Activated CD8-positive, alpha-beta T cell treated with anti-CD3 and anti-CD28 coated beads for 36 hours (primary cell): ENCODE measurements at regions not wholly inside any gene's neighbourhood (a gene's known extent, or its start where the extent isn't known, plus 50 kb on each side); places are given as distances from the start of the nearest gene placed in this dataset.

Experiments
- ATAC-seq: fragments of 200-7000 bp; cut with Tn5 transposase; one replicate; pipeline ENCODE4 v1.10.0; 2021; ENCODE audit warnings: mild to moderate bottlenecking, moderate library complexity
- CTCF ChIA-PET: fragments of 350-600 bp; sonication (Branson Sonifier 250); formaldehyde crosslinking; loops from one replicate; lab custom pipeline; 2021; ENCODE audit warnings: antibody characterized with exemption; lab: Charles Lee
- POLR2A ChIA-PET: fragments of 350-600 bp; sonication (Branson Sonifier 250); formaldehyde crosslinking; loops from one replicate; lab custom pipeline; 2021; ENCODE audit warnings: antibody characterized with exemption; lab: Charles Lee
- DNase-seq: peaks from one replicate; pipeline ENCODE4 v3.0.0-alpha.2; 2020
- H3K27ac Mint-ChIP-seq: one replicate; pipeline ENCODE4 v1.8.0; 2021; ENCODE audit warnings: mild to moderate bottlenecking, mixed read lengths
- H3K27me3 Mint-ChIP-seq: one replicate; pipeline ENCODE4 v1.8.0; 2021; ENCODE audit warnings: mixed read lengths
- H3K36me3 Mint-ChIP-seq: one replicate; pipeline ENCODE4 v1.8.0; 2021; ENCODE audit warnings: low read depth, mixed read lengths
- H3K4me1 Mint-ChIP-seq: one replicate; pipeline ENCODE4 v1.8.0; 2021; ENCODE audit warnings: low read depth, mixed read lengths
- H3K4me3 Mint-ChIP-seq: one replicate; pipeline ENCODE4 v1.8.0; 2021; ENCODE audit warnings: mild to moderate bottlenecking, moderate library complexity, mixed read lengths
- H3K9me3 Mint-ChIP-seq: one replicate; pipeline ENCODE4 v1.8.0; 2021; ENCODE audit warnings: mixed read lengths
- CTCF ChIP-seq: fragments of 200-600 bp; IDR thresholded peaks from one replicate; pipeline ENCODE4 v1.8.0; 2022; ENCODE audit warnings: antibody characterized with exemption, mild to moderate bottlenecking
- intact Hi-C: fragments of 100-400 bp; cut with micrococcal nuclease; formaldehyde crosslinking; loops from one replicate; pipeline ENCODE4 v1.10.0; 2022

GRCh38 chr4:71277353-71277752, 61.5 kb upstream of the SLC4A4 start:
- ATAC-seq = no peak
- H3K9me3 Mint-ChIP-seq = no peaks in the 10 kb centered on the region
- H3K4me1 Mint-ChIP-seq = peaks cover 20% of the 10 kb centered on the region
- H3K27ac Mint-ChIP-seq = no peak overlapping the region
- no peaks in the 10 kb centered on the region for H3K27me3 Mint-ChIP-seq
- DNase-seq = no peak
- POLR2A ChIA-PET = interaction anchor here (0.6 kb wide), 1 partner anchor 227 kb away, joined by 3 read pairs; no protein-coding TSS in a partner anchor
- H3K4me3 Mint-ChIP-seq = no peak overlapping the region
- CTCF ChIA-PET = no interaction called here
- no peak for TF ChIP-seq CTCF
- intact Hi-C loops = no loop called here
- no peaks in the 10 kb centered on the region for H3K36me3 Mint-ChIP-seq

- intact Hi-C loops = no loop called here
Observed at GRCh38 chr4:71283642-71284257, 55.1 kb upstream of the SLC4A4 start.

GRCh38 chr4:71287305-71287704, 51.5 kb upstream of the SLC4A4 start:
- Mint-ChIP-seq H3K27ac (no peak overlapping the region), H3K36me3 (no peaks in the 10 kb centered on the region), H3K4me1 (no peaks in the 10 kb centered on the region), H3K4me3 (no peak overlapping the region), H3K9me3 (no peaks in the 10 kb centered on the region), H3K27me3 (no peaks in the 10 kb centered on the region)
- CTCF ChIA-PET = no interaction called here
- DNase-seq (no peak), ATAC-seq (no peak)
- intact Hi-C loops = no loop called here
- POLR2A ChIA-PET = no interaction called here
- no peak for TF ChIP-seq CTCF

More at GRCh38 chr4:71283642-71284257, 55.1 kb upstream of the SLC4A4 start:
- ChIA-PET CTCF (interaction anchor here (0.7 to 1.0 kb wide), 2 partner anchors 13 to 199 kb away, joined by 3 to 4 read pairs; no protein-coding TSS in a partner anchor), POLR2A (no interaction called here)
- ATAC-seq = no peak
- TF ChIP-seq CTCF = no peak
- Mint-ChIP-seq H3K27me3 (no peaks in the 10 kb centered on the region), H3K27ac (no peak overlapping the region), H3K9me3 (no peaks in the 10 kb centered on the region), H3K36me3 (no peaks in the 10 kb centered on the region), H3K4me1 (no peaks in the 10 kb centered on the region), H3K4me3 (no peak overlapping the region)
- DNase-seq = no peak

GRCh38 chr4:71288875-71289274, 49.9 kb upstream of the SLC4A4 start:
- no peak overlapping the region for H3K4me3 Mint-ChIP-seq
- no peaks in the 10 kb centered on the region for H3K36me3 Mint-ChIP-seq
- intact Hi-C loops = no loop called here
- no peaks in the 10 kb centered on the region for H3K27me3 Mint-ChIP-seq
- H3K4me1 Mint-ChIP-seq = no peaks in the 10 kb centered on the region
- DNase-seq (no peak), ATAC-seq (no peak)
- no peaks in the 10 kb centered on the region for H3K9me3 Mint-ChIP-seq
- no peak overlapping the region for H3K27ac Mint-ChIP-seq
- ChIA-PET CTCF (interaction anchor here (0.9 kb wide), 1 partner anchor 18 kb away, joined by 3 read pairs; no protein-coding TSS in a partner anchor), POLR2A (no interaction called here)
- TF ChIP-seq CTCF = no peak
